PC-3 (cell line): ENCODE measurements at regions not wholly inside any gene's neighbourhood (a gene's known extent, or its start where the extent isn't known, plus 50 kb on each side); places are given as distances from the start of the nearest gene placed in this dataset.

Experiments
- ATAC-seq: fragments of 200-7000 bp; cut with Tn5 transposase; 2 replicates; pipeline ENCODE4 v1.9.1; 2020; ENCODE audit warnings: mild to moderate bottlenecking, moderate library complexity
- BruUV-seq: library from RNA; stranded (reverse); fragments of 400-500 nt; replicated peaks from 2 replicates; lab custom pipeline; 2021; lab: Mats Ljungman, UMichigan
- CTCF ChIA-PET: fragments of 300-600 bp; sonication (Branson Sonifier 250); formaldehyde crosslinking; loops from one replicate; lab custom pipeline; 2022; ENCODE audit warnings: antibody characterized with exemption; lab: Charles Lee
- POLR2A ChIA-PET: fragments of 300-600 bp; sonication (Branson Sonifier 250); formaldehyde crosslinking; loops from one replicate; lab custom pipeline; 2022; ENCODE audit warnings: antibody characterized with exemption; ENCODE audit not compliant: unreplicated experiment; lab: Charles Lee
- DNase-seq: peaks from one replicate; pipeline ENCODE4 v3.0.0-alpha.2; 2015
- H2AFZ ChIP-seq: fragments of 300-600 bp; sonication (generic); 2 replicates; pipeline ENCODE4 v1.6.0; 2016; ENCODE audit warnings: antibody characterized with exemption, low read length
- H3F3A ChIP-seq: fragments of 300-600 bp; sonication (generic); one replicate; pipeline ENCODE4 v1.6.0; 2017; ENCODE audit warnings: antibody characterized with exemption, low read length, control low read depth, mild to moderate bottlenecking; ENCODE audit not compliant: unreplicated experiment
- H3K27ac ChIP-seq: fragments of 300-600 bp; sonication (generic); 2 replicates; pipeline ENCODE4 v1.5.1; 2016; ENCODE audit warnings: mild to moderate bottlenecking, low read length
- H3K27me3 ChIP-seq: fragments of 300-600 bp; sonication (generic); 2 replicates; pipeline ENCODE4 v1.6.1; 2016; ENCODE audit warnings: low read length, mixed read lengths
- H3K36me3 ChIP-seq: fragments of 300-600 bp; sonication (generic); 2 replicates; pipeline ENCODE4 v1.6.1; 2016; ENCODE audit warnings: low read depth, mixed run types, low read length, mixed read lengths
- H3K4me1 ChIP-seq: fragments of 300-600 bp; sonication (generic); 2 replicates; pipeline ENCODE4 v1.5.1; 2016; ENCODE audit warnings: low read length; ENCODE audit not compliant: insufficient read depth
- H3K4me2 ChIP-seq: fragments of 300-600 bp; sonication (generic); 2 replicates; pipeline ENCODE4 v1.6.0; 2016; ENCODE audit warnings: low read length
- H3K4me3 ChIP-seq: fragments of 300-600 bp; sonication (generic); 2 replicates; pipeline ENCODE4 v1.5.1; 2016; ENCODE audit warnings: mild to moderate bottlenecking, low read length, mixed read lengths
- H3K79me2 ChIP-seq: fragments of 300-600 bp; sonication (generic); 2 replicates; pipeline ENCODE4 v1.6.1; 2017; ENCODE audit warnings: low read length, mixed read lengths
- H3K9ac ChIP-seq: fragments of 300-600 bp; sonication (generic); 2 replicates; pipeline ENCODE4 v1.6.0; 2016; ENCODE audit warnings: mild to moderate bottlenecking, low read length
- H3K9me2 ChIP-seq: fragments of 300-600 bp; sonication (generic); replicated peaks from 2 replicates; pipeline ENCODE4 v1.6.1; 2016; ENCODE audit warnings: mixed run types, low read length, mixed read lengths
- H3K9me3 ChIP-seq: fragments of 300-600 bp; sonication (generic); 2 replicates; pipeline ENCODE4 v1.6.1; 2016; ENCODE audit warnings: low read length, mixed read lengths
- H4K20me1 ChIP-seq: fragments of 300-600 bp; sonication (generic); 2 replicates; pipeline ENCODE4 v1.6.1; 2016; ENCODE audit warnings: low read length, mixed read lengths
- EZH2 ChIP-seq: fragments of 300-600 bp; sonication (generic); IDR thresholded peaks from one replicate; pipeline ENCODE4 v1.6.1; 2017; ENCODE audit warnings: antibody characterized with exemption, mild to moderate bottlenecking, low read length; ENCODE audit not compliant: unreplicated experiment
- EZH2phosphoT487 ChIP-seq: fragments of 300-600 bp; sonication (generic); IDR thresholded peaks from 2 replicates; pipeline ENCODE4 v1.6.1; 2018; ENCODE audit warnings: mild to moderate bottlenecking, antibody characterized with exemption, low read length, borderline replicate concordance
- intact Hi-C: fragments of 100-400 bp; cut with micrococcal nuclease; formaldehyde crosslinking; loops from 2 replicates; pipeline ENCODE4 v1.9.0; 2023
- TF ChIP-seq, protein P1 (sequence below): fragments of 300-600 bp; sonication (generic); conservative IDR thresholded peaks from 2 replicates; pipeline ENCODE4 v1.5.1; 2017; ENCODE audit warnings: antibody characterized with exemption, low read depth, mild to moderate bottlenecking, low read length

- no peaks in the 10 kb centered on the region for H3K9me2 ChIP-seq
- no peaks in the 10 kb centered on the region for H3K9me3 ChIP-seq
- H3K27ac ChIP-seq = no peak overlapping the region
- intact Hi-C loops = no loop called here
- no peaks in the 10 kb centered on the region for H3K27me3 ChIP-seq
- BruUV-seq = no TSS peak
- H3K79me2 ChIP-seq = no peaks in the 10 kb centered on the region
- no peak overlapping the region for H2AFZ ChIP-seq
- no peak for ATAC-seq
- H3K9ac ChIP-seq = no peak overlapping the region
- TF ChIP-seq, protein P1, sequence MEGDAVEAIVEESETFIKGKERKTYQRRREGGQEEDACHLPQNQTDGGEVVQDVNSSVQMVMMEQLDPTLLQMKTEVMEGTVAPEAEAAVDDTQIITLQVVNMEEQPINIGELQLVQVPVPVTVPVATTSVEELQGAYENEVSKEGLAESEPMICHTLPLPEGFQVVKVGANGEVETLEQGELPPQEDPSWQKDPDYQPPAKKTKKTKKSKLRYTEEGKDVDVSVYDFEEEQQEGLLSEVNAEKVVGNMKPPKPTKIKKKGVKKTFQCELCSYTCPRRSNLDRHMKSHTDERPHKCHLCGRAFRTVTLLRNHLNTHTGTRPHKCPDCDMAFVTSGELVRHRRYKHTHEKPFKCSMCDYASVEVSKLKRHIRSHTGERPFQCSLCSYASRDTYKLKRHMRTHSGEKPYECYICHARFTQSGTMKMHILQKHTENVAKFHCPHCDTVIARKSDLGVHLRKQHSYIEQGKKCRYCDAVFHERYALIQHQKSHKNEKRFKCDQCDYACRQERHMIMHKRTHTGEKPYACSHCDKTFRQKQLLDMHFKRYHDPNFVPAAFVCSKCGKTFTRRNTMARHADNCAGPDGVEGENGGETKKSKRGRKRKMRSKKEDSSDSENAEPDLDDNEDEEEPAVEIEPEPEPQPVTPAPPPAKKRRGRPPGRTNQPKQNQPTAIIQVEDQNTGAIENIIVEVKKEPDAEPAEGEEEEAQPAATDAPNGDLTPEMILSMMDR = no peak
- TF ChIP-seq EZH2phosphoT487 = no peak
- no peak for TF ChIP-seq EZH2
- ChIA-PET POLR2A (no interaction called here), CTCF (no interaction called here)
- H3K4me3 ChIP-seq = no peak overlapping the region
- H3F3A ChIP-seq = no peaks in the 10 kb centered on the region
- no peaks in the 10 kb centered on the region for H3K36me3 ChIP-seq
- DNase-seq = no peak
- H4K20me1 ChIP-seq = no peaks in the 10 kb centered on the region
- H3K4me1 ChIP-seq = no peaks in the 10 kb centered on the region
- H3K4me2 ChIP-seq = no peak overlapping the region
These were observed 360.6 kb upstream of the PRR16 start for GRCh38 chr5:120103495-120103894.

DNA sequence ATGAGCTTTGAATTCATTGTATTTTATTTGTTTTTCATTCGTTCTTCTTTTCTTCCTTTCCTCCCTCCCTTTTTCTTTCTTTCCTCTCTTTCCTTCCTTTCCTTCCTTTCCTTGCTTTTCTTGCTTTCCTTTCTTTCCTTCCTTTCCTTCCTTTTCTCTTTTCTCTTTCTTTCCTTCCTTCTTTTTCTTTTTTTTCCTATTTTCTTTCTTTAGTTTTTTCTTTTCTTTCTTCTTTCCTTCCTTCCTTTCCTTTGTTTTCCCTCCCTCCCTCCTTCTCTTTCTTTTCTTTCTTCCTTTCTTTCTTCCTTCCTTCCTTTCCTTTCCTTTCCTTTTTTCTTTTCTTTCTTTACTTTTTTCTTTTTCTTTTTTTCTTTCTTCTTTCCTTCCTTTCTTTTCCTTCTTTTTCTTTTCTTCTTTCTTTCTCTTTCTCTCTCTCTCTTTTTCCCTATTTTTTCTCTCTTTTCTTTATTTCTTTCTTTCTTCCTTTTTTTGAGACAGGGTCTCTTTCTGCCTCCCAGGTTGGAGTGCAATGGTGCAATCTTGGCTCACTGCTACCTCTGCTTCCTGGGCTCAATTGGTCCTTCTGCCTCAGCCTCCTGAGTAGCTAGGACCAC, 357.1 kb upstream of the PRR16 start:
- TF ChIP-seq EZH2 = no peak
- TF ChIP-seq, protein P1 = no peak
- TF ChIP-seq EZH2phosphoT487 = no peak
- no peak overlapping the region for H3K4me3 ChIP-seq
- H3K9ac ChIP-seq = no peak overlapping the region
- no peaks in the 10 kb centered on the region for H3F3A ChIP-seq
- no peaks in the 10 kb centered on the region for H3K79me2 ChIP-seq
- H2AFZ ChIP-seq = no peak overlapping the region
- H3K9me3 ChIP-seq = no peaks in the 10 kb centered on the region
- no peaks in the 10 kb centered on the region for H4K20me1 ChIP-seq
- ChIA-PET CTCF (no interaction called here), POLR2A (no interaction called here)
- no peaks in the 10 kb centered on the region for H3K9me2 ChIP-seq
- ATAC-seq (no peak), DNase-seq (no peak)
- intact Hi-C loops = no loop called here
- no peak overlapping the region for H3K27ac ChIP-seq
- no peak overlapping the region for H3K4me2 ChIP-seq
- H3K27me3 ChIP-seq = no peaks in the 10 kb centered on the region
- no peaks in the 10 kb centered on the region for H3K4me1 ChIP-seq
- no peaks in the 10 kb centered on the region for H3K36me3 ChIP-seq
- no TSS peak for BruUV-seq

GRCh38 chr5:120108586-120109248, 355.4 kb upstream of the PRR16 start:
- DNase-seq = no peak
- CTCF ChIA-PET = no interaction called here

More at GRCh38 chr5:120108586-120109248, 355.4 kb upstream of the PRR16 start:
- Histone ChIP-seq H2AFZ (no peak overlapping the region), H3K27ac (no peak overlapping the region), H3K4me3 (no peak overlapping the region), H3K9ac (no peak overlapping the region), H3K4me1 (no peaks in the 10 kb centered on the region), H3F3A (no peaks in the 10 kb centered on the region), H4K20me1 (no peaks in the 10 kb centered on the region), H3K27me3 (no peaks in the 10 kb centered on the region), H3K4me2 (no peak overlapping the region), H3K36me3 (no peaks in the 10 kb centered on the region), H3K9me2 (no peaks in the 10 kb centered on the region), H3K79me2 (no peaks in the 10 kb centered on the region), H3K9me3 (no peaks in the 10 kb centered on the region)
- intact Hi-C loops = no loop called here
- POLR2A ChIA-PET = no interaction called here
- no peak for ATAC-seq
- no TSS peak for BruUV-seq
- TF ChIP-seq, protein P1 = no peak
- no peak for TF ChIP-seq EZH2phosphoT487
- TF ChIP-seq EZH2 = no peak
